GM23338 (cell line): ENCODE measurements at regions not wholly inside any gene's neighbourhood (a gene's known extent, or its start where the extent isn't known, plus 50 kb on each side); places are given as distances from the start of the nearest gene placed in this dataset.

Source experiments
- CTCF ChIP-seq, 2 experiments: fragments of 200-600 bp in 1 of 2; sonication (generic) in 1 of 2; conservative IDR thresholded peaks; 2 replicates each; pipeline versions ENCODE4 v1.5.1 to v1.6.1; 2016 to 2017; ENCODE audit warnings: antibody characterized with exemption in 2 of 2, low read depth in 2 of 2, mild to moderate bottlenecking in 2 of 2, moderate library complexity in 1 of 2
- ETS1 ChIP-seq: IDR thresholded peaks from 2 replicates; pipeline ENCODE4 v1.6.1; 2016; ENCODE audit warnings: antibody characterized with exemption
- EZH2 ChIP-seq: fragments of 200-600 bp; sonication (generic); IDR thresholded peaks from one replicate; pipeline ENCODE4 v1.8.0; 2017; ENCODE audit warnings: antibody characterized with exemption, mild to moderate bottlenecking, low read depth; ENCODE audit not compliant: unreplicated experiment
- EZH2phosphoT487 ChIP-seq: fragments of 200-600 bp; sonication (generic); IDR thresholded peaks from one replicate; pipeline ENCODE4 v1.8.1; 2018; ENCODE audit warnings: antibody characterized with exemption; ENCODE audit not compliant: unreplicated experiment
- POLR2AphosphoS5 ChIP-seq: IDR thresholded peaks from 2 replicates; pipeline ENCODE4 v1.6.1; 2016; ENCODE audit warnings: antibody characterized with exemption, low read depth
- REST ChIP-seq: IDR thresholded peaks from one replicate; pipeline ENCODE4 v1.6.1; 2018; ENCODE audit warnings: antibody characterized with exemption; ENCODE audit not compliant: unreplicated experiment
- STAT1 ChIP-seq: IDR thresholded peaks from one replicate; pipeline ENCODE4 v1.6.1; 2016; ENCODE audit warnings: antibody characterized with exemption; ENCODE audit not compliant: unreplicated experiment

GRCh38 chr14:22296088-22296487 lies 292.9 kb downstream of the DAD1 start:
- no peak for TF ChIP-seq CTCF (conservative IDR thresholded peaks at IDR 0.05; ENCODE audit: low read depth in 2 of 2)
- no peak for TF ChIP-seq EZH2
- TF ChIP-seq POLR2AphosphoS5, result no peak
- TF ChIP-seq REST, result no peak
- no peak for TF ChIP-seq STAT1
- TF ChIP-seq EZH2phosphoT487, result no peak
- TF ChIP-seq ETS1, result no peak
